SK-N-SH treated with all-trans-retinoic acid at 6 μM for 48 hours (cell line): ENCODE measurements at regions not wholly inside any gene's neighbourhood (a gene's known extent, or its start where the extent isn't known, plus 50 kb on each side); places are given as distances from the start of the nearest gene placed in this dataset.
"Not testable (repeated sequence)": the region's sequence is repeated elsewhere in the genome, so short reads cannot be mapped to it uniquely, and the experiment has no call there.

Experiments
- ATAC-seq: fragments of 200-7000 bp; cut with Tn5 transposase; 3 replicates; pipeline ENCODE4 v1.9.1; 2020; ENCODE audit warnings: mild to moderate bottlenecking, moderate library complexity
- ARNTL ChIP-seq: fragments of 450-650 bp; formaldehyde crosslinking; IDR thresholded peaks from 2 replicates; pipeline ENCODE4 v1.5.0; 2020; ENCODE audit warnings: low read depth, mild to moderate bottlenecking, moderate library complexity, borderline replicate concordance
- CSDC2 ChIP-seq: fragments of 250-450 bp; sonication (Bioruptor Pico); IDR thresholded peaks from 2 replicates; pipeline ENCODE4 v1.5.0; 2020; ENCODE audit warnings: mild to moderate bottlenecking, moderate library complexity
- CSRNP3 ChIP-seq: fragments of 250-450 bp; sonication (Bioruptor Pico); IDR thresholded peaks from 2 replicates; pipeline ENCODE4 v1.5.1; 2021; ENCODE audit warnings: mild to moderate bottlenecking, moderate library complexity
- ESRRG ChIP-seq: fragments of 250-450 bp; sonication (Bioruptor Pico); IDR thresholded peaks from 2 replicates; pipeline ENCODE4 v1.6.1; 2021; ENCODE audit warnings: mild to moderate bottlenecking
- GLIS3 ChIP-seq: fragments of 250-450 bp; sonication (Bioruptor Pico); IDR thresholded peaks from 2 replicates; pipeline ENCODE4 v1.5.0; 2020; ENCODE audit warnings: mild to moderate bottlenecking, moderate library complexity
- ISL1 ChIP-seq: fragments of 250-450 bp; sonication (Bioruptor Pico); IDR thresholded peaks from 2 replicates; pipeline ENCODE4 v2.1.2; 2022; ENCODE audit warnings: mild to moderate bottlenecking, moderate library complexity
- OSR1 ChIP-seq: fragments of 250-450 bp; sonication (Bioruptor Pico); IDR thresholded peaks from 2 replicates; pipeline ENCODE4 v1.8.0; 2022; ENCODE audit warnings: moderate library complexity, mild to moderate bottlenecking, inconsistent platforms
- PATZ1 ChIP-seq: fragments of 250-450 bp; sonication (Bioruptor Pico); IDR thresholded peaks from 2 replicates; pipeline ENCODE4 v1.8.0; 2020; ENCODE audit warnings: mild to moderate bottlenecking, moderate library complexity, borderline replicate concordance
- POU6F1 ChIP-seq: fragments of 250-450 bp; sonication (Bioruptor Pico); IDR thresholded peaks from 2 replicates; pipeline ENCODE4 v1.8.0; 2021; ENCODE audit warnings: low read depth, mild to moderate bottlenecking, moderate library complexity, borderline replicate concordance
- PPARA ChIP-seq: fragments of 250-450 bp; sonication (Bioruptor Pico); IDR thresholded peaks from 2 replicates; pipeline ENCODE4 v1.5.0; 2020; ENCODE audit warnings: mild to moderate bottlenecking, borderline replicate concordance
- RARB ChIP-seq: fragments of 250-450 bp; sonication (Bioruptor Pico); IDR thresholded peaks from 2 replicates; pipeline ENCODE4 v1.8.0; 2021; ENCODE audit warnings: mild to moderate bottlenecking, moderate library complexity
- SNAI2 ChIP-seq: fragments of 250-450 bp; sonication (Bioruptor Pico); IDR thresholded peaks from 2 replicates; pipeline ENCODE4 v1.5.0; 2020; ENCODE audit warnings: mild to moderate bottlenecking, moderate library complexity
- TCF4 ChIP-seq: fragments of 250-450 bp; sonication (Bioruptor Pico); IDR thresholded peaks from 2 replicates; pipeline ENCODE4 v1.8.0; 2021; ENCODE audit warnings: mild to moderate bottlenecking, moderate library complexity, borderline replicate concordance
- TOX ChIP-seq: fragments of 250-450 bp; sonication (Bioruptor Pico); IDR thresholded peaks from 2 replicates; pipeline ENCODE4 v1.8.0; 2021; ENCODE audit warnings: mild to moderate bottlenecking, moderate library complexity, borderline replicate concordance
- ZC3H10 ChIP-seq: fragments of 250-450 bp; sonication (Bioruptor Pico); IDR thresholded peaks from 2 replicates; pipeline ENCODE4 v1.5.1; 2021; ENCODE audit warnings: mild to moderate bottlenecking, moderate library complexity
- ZFP3 ChIP-seq: fragments of 250-450 bp; sonication (Bioruptor Pico); IDR thresholded peaks from 2 replicates; pipeline ENCODE4 v1.5.0; 2020; ENCODE audit warnings: mild to moderate bottlenecking, moderate library complexity
- ZFP30 ChIP-seq: fragments of 450-650 bp; formaldehyde crosslinking; IDR thresholded peaks from 2 replicates; pipeline ENCODE4 v1.5.0; 2022; ENCODE audit warnings: mild to moderate bottlenecking, moderate library complexity
- ZNF565 ChIP-seq: fragments of 450-650 bp; formaldehyde crosslinking; conservative IDR thresholded peaks from 2 replicates; pipeline ENCODE4 v1.5.0; 2020; ENCODE audit warnings: low read depth, mild to moderate bottlenecking, moderate library complexity
- ZNF70 ChIP-seq: fragments of 450-650 bp; formaldehyde crosslinking; IDR thresholded peaks from 2 replicates; pipeline ENCODE4 v1.5.0; 2020; ENCODE audit warnings: mild to moderate bottlenecking, moderate library complexity
- ZNF8 ChIP-seq: fragments of 450-650 bp; formaldehyde crosslinking; IDR thresholded peaks from 2 replicates; pipeline ENCODE4 v1.5.0; 2020; ENCODE audit warnings: mild to moderate bottlenecking, moderate library complexity
- TF ChIP-seq, protein P1 (sequence below): fragments of 250-450 bp; sonication (Bioruptor Pico); IDR thresholded peaks from 2 replicates; pipeline ENCODE4 v1.5.0; 2020; ENCODE audit warnings: mild to moderate bottlenecking, moderate library complexity
- TF ChIP-seq, protein P2 (sequence below): fragments of 250-450 bp; sonication (Bioruptor Pico); IDR thresholded peaks from 2 replicates; pipeline ENCODE4 v1.5.1; 2020; ENCODE audit warnings: low read depth, mild to moderate bottlenecking, moderate library complexity

DNA sequence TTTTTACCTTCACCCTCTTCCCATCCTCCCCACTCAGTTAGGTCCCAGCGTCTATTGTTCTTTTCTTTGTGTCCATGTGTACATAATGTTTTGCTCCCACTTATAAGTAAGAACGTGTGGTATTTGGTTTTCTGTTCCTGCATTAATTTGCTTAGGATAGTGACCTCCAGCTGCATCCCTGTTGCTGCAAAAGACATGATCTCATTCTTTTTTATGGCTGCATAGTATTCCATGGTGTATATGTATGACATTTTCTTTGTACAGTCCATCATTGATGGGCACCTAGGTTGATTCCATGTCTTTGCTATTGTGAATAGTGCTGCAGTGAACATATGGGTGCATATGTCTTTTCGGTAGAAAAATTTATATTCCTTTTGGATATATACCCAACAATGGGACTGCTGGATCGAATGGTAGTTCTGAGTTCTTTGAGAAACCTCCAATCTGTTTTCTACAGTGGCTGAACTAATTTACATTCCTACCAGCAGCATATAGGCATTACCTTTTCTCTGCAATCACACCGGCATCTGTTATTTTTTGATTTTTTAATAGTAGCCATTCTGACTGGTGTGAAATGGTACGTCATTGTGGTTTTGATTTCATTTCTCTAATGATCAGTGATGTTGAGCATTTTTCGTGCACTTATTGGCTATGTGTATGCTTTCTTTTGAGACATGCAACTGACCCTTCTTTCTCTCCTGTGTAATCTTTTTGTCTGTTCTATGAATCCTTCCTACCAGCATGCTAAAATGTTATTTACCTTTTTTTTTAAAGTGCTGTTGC is 279.7 kb upstream of the AMIGO2 start:
- TF ChIP-seq CSDC2 (CRISPR knock-in tag) (no peak), PATZ1 (CRISPR knock-in tag) (no peak), ISL1 (CRISPR knock-in tag) (no peak), TCF4 (no peak), SNAI2 (no peak), RARB (CRISPR knock-in tag) (no peak), GLIS3 (no peak), ESRRG (no peak), CSRNP3 (no peak), ZNF70 (CRISPR knock-in tag) (no peak), POU6F1 (CRISPR knock-in tag) (no peak), PPARA (no peak), ZFP3 (CRISPR knock-in tag) (no peak), ZNF8 (CRISPR knock-in tag) (no peak)
- TF ChIP-seq, protein P1, sequence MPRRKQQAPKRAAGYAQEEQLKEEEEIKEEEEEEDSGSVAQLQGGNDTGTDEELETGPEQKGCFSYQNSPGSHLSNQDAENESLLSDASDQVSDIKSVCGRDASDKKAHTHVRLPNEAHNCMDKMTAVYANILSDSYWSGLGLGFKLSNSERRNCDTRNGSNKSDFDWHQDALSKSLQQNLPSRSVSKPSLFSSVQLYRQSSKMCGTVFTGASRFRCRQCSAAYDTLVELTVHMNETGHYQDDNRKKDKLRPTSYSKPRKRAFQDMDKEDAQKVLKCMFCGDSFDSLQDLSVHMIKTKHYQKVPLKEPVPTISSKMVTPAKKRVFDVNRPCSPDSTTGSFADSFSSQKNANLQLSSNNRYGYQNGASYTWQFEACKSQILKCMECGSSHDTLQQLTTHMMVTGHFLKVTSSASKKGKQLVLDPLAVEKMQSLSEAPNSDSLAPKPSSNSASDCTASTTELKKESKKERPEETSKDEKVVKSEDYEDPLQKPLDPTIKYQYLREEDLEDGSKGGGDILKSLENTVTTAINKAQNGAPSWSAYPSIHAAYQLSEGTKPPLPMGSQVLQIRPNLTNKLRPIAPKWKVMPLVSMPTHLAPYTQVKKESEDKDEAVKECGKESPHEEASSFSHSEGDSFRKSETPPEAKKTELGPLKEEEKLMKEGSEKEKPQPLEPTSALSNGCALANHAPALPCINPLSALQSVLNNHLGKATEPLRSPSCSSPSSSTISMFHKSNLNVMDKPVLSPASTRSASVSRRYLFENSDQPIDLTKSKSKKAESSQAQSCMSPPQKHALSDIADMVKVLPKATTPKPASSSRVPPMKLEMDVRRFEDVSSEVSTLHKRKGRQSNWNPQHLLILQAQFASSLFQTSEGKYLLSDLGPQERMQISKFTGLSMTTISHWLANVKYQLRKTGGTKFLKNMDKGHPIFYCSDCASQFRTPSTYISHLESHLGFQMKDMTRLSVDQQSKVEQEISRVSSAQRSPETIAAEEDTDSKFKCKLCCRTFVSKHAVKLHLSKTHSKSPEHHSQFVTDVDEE (CRISPR knock-in tag) = no peak
- TF ChIP-seq, protein P2, sequence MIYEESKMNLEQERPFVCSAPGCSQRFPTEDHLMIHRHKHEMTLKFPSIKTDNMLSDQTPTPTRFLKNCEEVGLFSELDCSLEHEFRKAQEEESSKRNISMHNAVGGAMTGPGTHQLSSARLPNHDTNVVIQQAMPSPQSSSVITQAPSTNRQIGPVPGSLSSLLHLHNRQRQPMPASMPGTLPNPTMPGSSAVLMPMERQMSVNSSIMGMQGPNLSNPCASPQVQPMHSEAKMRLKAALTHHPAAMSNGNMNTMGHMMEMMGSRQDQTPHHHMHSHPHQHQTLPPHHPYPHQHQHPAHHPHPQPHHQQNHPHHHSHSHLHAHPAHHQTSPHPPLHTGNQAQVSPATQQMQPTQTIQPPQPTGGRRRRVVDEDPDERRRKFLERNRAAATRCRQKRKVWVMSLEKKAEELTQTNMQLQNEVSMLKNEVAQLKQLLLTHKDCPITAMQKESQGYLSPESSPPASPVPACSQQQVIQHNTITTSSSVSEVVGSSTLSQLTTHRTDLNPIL = no peak
- no peak for ATAC-seq

GRCh38 chr12:47357006-47357405 is 277.2 kb upstream of the AMIGO2 start:
- ATAC-seq = not testable (repeated sequence)

- ATAC-seq = no peak
- TF ChIP-seq, protein P1 (CRISPR knock-in tag) = no peak
- TF ChIP-seq RARB (CRISPR knock-in tag) (no peak), ZNF70 (CRISPR knock-in tag) (no peak), ZFP30 (CRISPR knock-in tag) (no peak), GLIS3 (no peak), ARNTL (no peak), CSRNP3 (no peak), ZNF8 (CRISPR knock-in tag) (no peak), PPARA (no peak), ESRRG (no peak), TOX (CRISPR knock-in tag) (no peak), SNAI2 (no peak), TCF4 (no peak), ZC3H10 (CRISPR knock-in tag) (no peak), ZNF565 (CRISPR knock-in tag) (no peak), OSR1 (CRISPR knock-in tag) (no peak)
- TF ChIP-seq, protein P2 = no peak
These were observed 276.5 kb upstream of the AMIGO2 start for GRCh38 chr12:47356129-47356700.
